Esophagus squamous epithelium (tissue), 5 donors: ENCODE measurements at regions not wholly inside any gene's neighbourhood (a gene's known extent, or its start where the extent isn't known, plus 50 kb on each side); places are given as distances from the start of the nearest gene placed in this dataset.

Source experiments
- DNase-seq: peaks from one replicate; lab custom pipeline; 2025; lab: John Stamatoyannopoulos, UW
- H3K27ac ChIP-seq, 4 donors: fragments of 200-600 bp; sonication (generic); one replicate each; pipeline ENCODE4 v1.5.1; 2016 to 2019; ENCODE audit warnings: mild to moderate bottlenecking in 1 of 4
- H3K27me3 ChIP-seq, 4 donors: fragments of 200-600 bp; sonication (generic); 1 replicate in 3 of 4; 2 replicates in 1 of 4; pipeline versions ENCODE4 v1.5.1 to v1.6.0; 2017 to 2021; ENCODE audit warnings: antibody characterized with exemption in 1 of 4
- H3K36me3 ChIP-seq, 3 donors: fragments of 200-600 bp; sonication (generic); one replicate each; pipeline ENCODE4 v1.5.1; 2016 to 2019
- H3K4me1 ChIP-seq, 3 donors: fragments of 200-600 bp; sonication (generic); one replicate each; pipeline ENCODE4 v1.5.1; 2017 to 2019
- H3K4me3 ChIP-seq, 4 donors: fragments of 200-600 bp; sonication (generic); 1 replicate in 3 of 4; 2 replicates in 1 of 4; pipeline ENCODE4 v1.5.1; 2016 to 2019; ENCODE audit warnings: mild to moderate bottlenecking in 2 of 4, moderate library complexity in 1 of 4
- H3K9me3 ChIP-seq, 3 donors: fragments of 200-600 bp; sonication (generic); one replicate each; pipeline ENCODE4 v1.5.1; 2016 to 2019
- CTCF ChIP-seq, 6 experiments: fragments of 450-650 bp in 4 of 6; fragments of 200-600 bp in 2 of 6; sonication (generic) in 2 of 6; IDR thresholded peaks; one replicate each; pipeline ENCODE4 v1.5.1; 2016 to 2019; ENCODE audit warnings: antibody characterized with exemption in 6 of 6, mild to moderate bottlenecking in 4 of 6, moderate library complexity in 4 of 6
- POLR2A ChIP-seq, 4 donors: fragments of 450-650 bp; IDR thresholded peaks; one replicate each; pipeline ENCODE4 v1.6.1; 2017; ENCODE audit warnings: antibody characterized with exemption in 4 of 4, mild to moderate bottlenecking in 4 of 4, moderate library complexity in 3 of 4
- WGBS, 2 donors: methylation state at CpG; one replicate each; pipeline ENCODE4 v1.1.5; 2018; 5-methylcytosine and 5-hydroxymethylcytosine counted together
- intact Hi-C: fragments of 100-400 bp; cut with DNase I; formaldehyde crosslinking; loops from one replicate; pipeline ENCODE4 v1.15.0; 2022
- donor health status: DM: yes; HTN: yes; CAD: no.

- intact Hi-C loops = no loop called here
- Histone ChIP-seq H3K9me3 (no peaks in the 10 kb centered on the region), H3K4me1 (no peaks in the 10 kb centered on the region), H3K27ac (no peak overlapping the region), H3K27me3 (no peaks in the 10 kb centered on the region), H3K4me3 (no peak overlapping the region), H3K36me3 (no peaks in the 10 kb centered on the region)
- no peak for TF ChIP-seq CTCF (IDR thresholded peaks at IDR 0.05)
- no peak for TF ChIP-seq POLR2A (IDR thresholded peaks at IDR 0.05)
- no peak for DNase-seq
- WGBS, 2 donors = 94 to 97% methylated on average over 2 of the region's 2 CpGs
Measured at GRCh38 chr6:168739381-168739780, 298.4 kb downstream of the SMOC2 start.

DNA sequence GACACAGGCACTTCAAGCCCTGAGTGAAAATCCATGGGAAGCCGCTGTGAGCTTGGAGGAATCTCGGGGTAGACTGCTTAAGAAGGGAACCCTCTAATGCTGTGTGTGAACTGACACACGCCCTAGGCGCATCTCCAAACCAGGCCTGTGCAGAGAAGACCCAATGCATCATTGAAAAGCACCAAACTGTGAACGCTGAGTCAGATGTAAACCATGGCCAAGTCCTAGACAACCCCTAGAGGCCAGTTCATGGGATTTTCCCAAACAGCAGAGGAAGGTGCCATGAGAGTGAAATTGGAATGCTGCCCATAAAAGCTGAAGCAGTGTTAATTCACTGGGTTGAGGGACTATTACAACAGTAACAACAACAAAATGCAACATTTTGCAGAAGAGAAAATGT is 296.5 kb downstream of the SMOC2 start:
- 20 to 36% methylated on average over 2 to 4 of the region's 5 CpGs for WGBS, 2 donors
- DNase-seq = no peak
- intact Hi-C loops = no loop called here
- Histone ChIP-seq H3K4me1 (no peaks in the 10 kb centered on the region), H3K4me3 (no peak overlapping the region), H3K9me3 (no peaks in the 10 kb centered on the region), H3K27ac (no peak overlapping the region), H3K27me3 (no peaks in the 10 kb centered on the region), H3K36me3 (no peaks in the 10 kb centered on the region)
- TF ChIP-seq CTCF (IDR thresholded peaks at IDR 0.05) (peak in 2 of 6 experiments; percentile 12 to 55), POLR2A (IDR thresholded peaks at IDR 0.05) (no peak)

GRCh38 chr6:168737014-168737413 is 296.0 kb downstream of the SMOC2 start:
- WGBS, 2 donors = 81 to 88% methylated on average over 2 to 3 of the region's 3 CpGs
- no peak for DNase-seq
- H3K4me1 ChIP-seq = no peaks in the 10 kb centered on the region
- H3K27ac ChIP-seq = no peak overlapping the region
- H3K9me3 ChIP-seq = no peaks in the 10 kb centered on the region
- no peak overlapping the region for H3K4me3 ChIP-seq
- H3K27me3 ChIP-seq = no peaks in the 10 kb centered on the region
- no peak for TF ChIP-seq POLR2A (IDR thresholded peaks at IDR 0.05)
- no peak for TF ChIP-seq CTCF (IDR thresholded peaks at IDR 0.05)
- no peaks in the 10 kb centered on the region for H3K36me3 ChIP-seq
- intact Hi-C loops = no loop called here

- TF ChIP-seq CTCF (IDR thresholded peaks at IDR 0.05) = no peak
- no peak for TF ChIP-seq POLR2A (IDR thresholded peaks at IDR 0.05)
- H3K4me1 ChIP-seq = no peaks in the 10 kb centered on the region
- no peak overlapping the region for H3K4me3 ChIP-seq
- no peaks in the 10 kb centered on the region for H3K27me3 ChIP-seq
- no peak overlapping the region for H3K27ac ChIP-seq
- no peaks in the 10 kb centered on the region for H3K36me3 ChIP-seq
- no peaks in the 10 kb centered on the region for H3K9me3 ChIP-seq
- intact Hi-C loops = no loop called here
- DNase-seq = no peak
Measured at GRCh38 chr6:168736039-168736438, 295.1 kb downstream of the SMOC2 start.

- DNase-seq = no peak
- intact Hi-C loops = no loop called here
- TF ChIP-seq POLR2A (IDR thresholded peaks at IDR 0.05) (no peak), CTCF (IDR thresholded peaks at IDR 0.05) (no peak)
- H3K4me3 ChIP-seq = no peak overlapping the region
- no peak overlapping the region for H3K27ac ChIP-seq
- no peaks in the 10 kb centered on the region for H3K36me3 ChIP-seq
- H3K4me1 ChIP-seq = no peaks in the 10 kb centered on the region
- WGBS, 2 donors = 81 to 86% methylated on average over 5 to 6 of the region's 6 CpGs
- no peaks in the 10 kb centered on the region for H3K27me3 ChIP-seq
- H3K9me3 ChIP-seq = no peaks in the 10 kb centered on the region
Measured at GRCh38 chr6:168735268-168735949, 294.4 kb downstream of the SMOC2 start.
